ENCODE measurements at regions not wholly inside any gene's neighbourhood (a gene's known extent, or its start where the extent isn't known, plus 50 kb on each side); places are given as distances from the start of the nearest gene placed in this dataset.

- TF ChIP-seq EP300 (IDR thresholded peaks at IDR 0.05; ENCODE audit: low read depth) = no peak
- no peak for TF ChIP-seq POLR2AphosphoS5 (IDR thresholded peaks at IDR 0.05)
- TF ChIP-seq, protein P1, sequence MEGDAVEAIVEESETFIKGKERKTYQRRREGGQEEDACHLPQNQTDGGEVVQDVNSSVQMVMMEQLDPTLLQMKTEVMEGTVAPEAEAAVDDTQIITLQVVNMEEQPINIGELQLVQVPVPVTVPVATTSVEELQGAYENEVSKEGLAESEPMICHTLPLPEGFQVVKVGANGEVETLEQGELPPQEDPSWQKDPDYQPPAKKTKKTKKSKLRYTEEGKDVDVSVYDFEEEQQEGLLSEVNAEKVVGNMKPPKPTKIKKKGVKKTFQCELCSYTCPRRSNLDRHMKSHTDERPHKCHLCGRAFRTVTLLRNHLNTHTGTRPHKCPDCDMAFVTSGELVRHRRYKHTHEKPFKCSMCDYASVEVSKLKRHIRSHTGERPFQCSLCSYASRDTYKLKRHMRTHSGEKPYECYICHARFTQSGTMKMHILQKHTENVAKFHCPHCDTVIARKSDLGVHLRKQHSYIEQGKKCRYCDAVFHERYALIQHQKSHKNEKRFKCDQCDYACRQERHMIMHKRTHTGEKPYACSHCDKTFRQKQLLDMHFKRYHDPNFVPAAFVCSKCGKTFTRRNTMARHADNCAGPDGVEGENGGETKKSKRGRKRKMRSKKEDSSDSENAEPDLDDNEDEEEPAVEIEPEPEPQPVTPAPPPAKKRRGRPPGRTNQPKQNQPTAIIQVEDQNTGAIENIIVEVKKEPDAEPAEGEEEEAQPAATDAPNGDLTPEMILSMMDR (IDR thresholded peaks at IDR 0.05) = no peak
- no peak for TF ChIP-seq POLR2A (IDR thresholded peaks at IDR 0.05)
Measured at GRCh38 chr1:95427525-95427924, 193.5 kb downstream of the RWDD3 start.
